Esophagus squamous epithelium (tissue), 5 donors: ENCODE measurements at regions not wholly inside any gene's neighbourhood (a gene's known extent, or its start where the extent isn't known, plus 50 kb on each side); places are given as distances from the start of the nearest gene placed in this dataset.

Experiments
- DNase-seq: peaks from one replicate; lab custom pipeline; 2025; lab: John Stamatoyannopoulos, UW
- H3K27ac ChIP-seq, 4 donors: fragments of 200-600 bp; sonication (generic); one replicate each; pipeline ENCODE4 v1.5.1; 2016 to 2019; ENCODE audit warnings: mild to moderate bottlenecking in 1 of 4
- H3K27me3 ChIP-seq, 4 donors: fragments of 200-600 bp; sonication (generic); 1 replicate in 3 of 4; 2 replicates in 1 of 4; pipeline versions ENCODE4 v1.5.1 to v1.6.0; 2017 to 2021; ENCODE audit warnings: antibody characterized with exemption in 1 of 4
- H3K36me3 ChIP-seq, 3 donors: fragments of 200-600 bp; sonication (generic); one replicate each; pipeline ENCODE4 v1.5.1; 2016 to 2019
- H3K4me1 ChIP-seq, 3 donors: fragments of 200-600 bp; sonication (generic); one replicate each; pipeline ENCODE4 v1.5.1; 2017 to 2019
- H3K4me3 ChIP-seq, 4 donors: fragments of 200-600 bp; sonication (generic); 1 replicate in 3 of 4; 2 replicates in 1 of 4; pipeline ENCODE4 v1.5.1; 2016 to 2019; ENCODE audit warnings: mild to moderate bottlenecking in 2 of 4, moderate library complexity in 1 of 4
- H3K9me3 ChIP-seq, 3 donors: fragments of 200-600 bp; sonication (generic); one replicate each; pipeline ENCODE4 v1.5.1; 2016 to 2019
- POLR2A ChIP-seq, 4 donors: fragments of 450-650 bp; IDR thresholded peaks; one replicate each; pipeline ENCODE4 v1.6.1; 2017; ENCODE audit warnings: antibody characterized with exemption in 4 of 4, mild to moderate bottlenecking in 4 of 4, moderate library complexity in 3 of 4
- WGBS, 2 donors: methylation state at CpG; one replicate each; pipeline ENCODE4 v1.1.5; 2018; 5-methylcytosine and 5-hydroxymethylcytosine counted together
- intact Hi-C: fragments of 100-400 bp; cut with DNase I; formaldehyde crosslinking; loops from one replicate; pipeline ENCODE4 v1.15.0; 2022
- TF ChIP-seq, protein P1 (sequence below), 6 experiments: fragments of 450-650 bp in 4 of 6; fragments of 200-600 bp in 2 of 6; sonication (generic) in 2 of 6; IDR thresholded peaks; one replicate each; pipeline ENCODE4 v1.5.1; 2016 to 2019; ENCODE audit warnings: antibody characterized with exemption in 6 of 6, mild to moderate bottlenecking in 4 of 6, moderate library complexity in 4 of 6
- donor health status: DM: yes; HTN: yes; CAD: no.

DNA sequence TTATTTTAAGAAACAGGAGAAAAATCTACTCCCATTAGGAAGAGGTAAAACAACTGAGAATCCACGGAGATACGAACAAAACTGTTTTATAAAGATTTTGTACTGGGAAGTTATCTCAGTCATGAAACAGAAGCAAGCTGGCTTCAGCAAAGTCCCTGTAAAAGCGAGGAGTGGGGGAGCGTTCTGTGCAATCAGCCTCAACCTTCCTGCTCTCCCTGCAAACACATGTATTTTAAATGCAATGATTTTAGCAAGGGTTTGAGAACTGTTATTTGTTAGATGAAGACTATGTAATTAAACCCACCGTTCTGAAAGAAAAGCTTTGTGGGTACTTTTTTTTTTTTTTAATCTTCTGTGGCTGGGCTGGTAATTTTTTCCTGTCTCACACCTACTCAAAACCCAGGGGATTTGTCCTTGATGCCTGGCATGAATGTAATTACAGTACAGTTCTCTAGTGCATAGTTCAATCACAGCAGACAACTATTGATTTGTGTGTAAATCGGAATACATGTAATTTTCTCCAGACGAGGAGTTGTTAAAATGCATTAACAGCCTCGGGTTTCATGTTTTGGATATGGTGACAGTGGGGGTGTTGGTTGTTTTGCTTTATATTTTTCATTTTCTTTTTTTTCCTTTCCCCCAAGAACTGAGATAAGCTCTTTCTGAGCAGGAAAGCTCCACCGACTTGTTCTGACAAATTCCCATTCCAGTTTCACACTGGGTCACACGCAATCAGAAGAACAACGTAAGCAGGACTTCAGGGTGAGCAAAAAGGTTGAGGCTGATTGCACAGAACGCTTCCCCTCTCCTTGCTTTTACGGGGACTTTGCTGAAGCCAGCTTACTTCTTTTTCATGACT is 153.6 kb downstream of the PHLDA1 start:
- H3K27ac ChIP-seq = peak overlapping the region in 3 of 4 donors; percentile 27 to 43 (median 34)
- TF ChIP-seq POLR2A (IDR thresholded peaks at IDR 0.05) = no peak
- TF ChIP-seq, protein P1, sequence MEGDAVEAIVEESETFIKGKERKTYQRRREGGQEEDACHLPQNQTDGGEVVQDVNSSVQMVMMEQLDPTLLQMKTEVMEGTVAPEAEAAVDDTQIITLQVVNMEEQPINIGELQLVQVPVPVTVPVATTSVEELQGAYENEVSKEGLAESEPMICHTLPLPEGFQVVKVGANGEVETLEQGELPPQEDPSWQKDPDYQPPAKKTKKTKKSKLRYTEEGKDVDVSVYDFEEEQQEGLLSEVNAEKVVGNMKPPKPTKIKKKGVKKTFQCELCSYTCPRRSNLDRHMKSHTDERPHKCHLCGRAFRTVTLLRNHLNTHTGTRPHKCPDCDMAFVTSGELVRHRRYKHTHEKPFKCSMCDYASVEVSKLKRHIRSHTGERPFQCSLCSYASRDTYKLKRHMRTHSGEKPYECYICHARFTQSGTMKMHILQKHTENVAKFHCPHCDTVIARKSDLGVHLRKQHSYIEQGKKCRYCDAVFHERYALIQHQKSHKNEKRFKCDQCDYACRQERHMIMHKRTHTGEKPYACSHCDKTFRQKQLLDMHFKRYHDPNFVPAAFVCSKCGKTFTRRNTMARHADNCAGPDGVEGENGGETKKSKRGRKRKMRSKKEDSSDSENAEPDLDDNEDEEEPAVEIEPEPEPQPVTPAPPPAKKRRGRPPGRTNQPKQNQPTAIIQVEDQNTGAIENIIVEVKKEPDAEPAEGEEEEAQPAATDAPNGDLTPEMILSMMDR (IDR thresholded peaks at IDR 0.05) = no peak
- no peaks in the 10 kb centered on the region for H3K27me3 ChIP-seq
- H3K36me3 ChIP-seq = no peaks in the 10 kb centered on the region
- intact Hi-C loops = no loop called here
- DNase-seq = no peak
- no peaks in the 10 kb centered on the region for H3K9me3 ChIP-seq
- peak overlapping the region in 1 of 4 donors; percentile 24 for H3K4me3 ChIP-seq
- 22 to 31% methylated on average over 13 of the region's 13 CpGs for WGBS, 2 donors
- peaks cover 0 to 24% (median 18%) of the 10 kb centered on the region in 3 donors for H3K4me1 ChIP-seq

DNA sequence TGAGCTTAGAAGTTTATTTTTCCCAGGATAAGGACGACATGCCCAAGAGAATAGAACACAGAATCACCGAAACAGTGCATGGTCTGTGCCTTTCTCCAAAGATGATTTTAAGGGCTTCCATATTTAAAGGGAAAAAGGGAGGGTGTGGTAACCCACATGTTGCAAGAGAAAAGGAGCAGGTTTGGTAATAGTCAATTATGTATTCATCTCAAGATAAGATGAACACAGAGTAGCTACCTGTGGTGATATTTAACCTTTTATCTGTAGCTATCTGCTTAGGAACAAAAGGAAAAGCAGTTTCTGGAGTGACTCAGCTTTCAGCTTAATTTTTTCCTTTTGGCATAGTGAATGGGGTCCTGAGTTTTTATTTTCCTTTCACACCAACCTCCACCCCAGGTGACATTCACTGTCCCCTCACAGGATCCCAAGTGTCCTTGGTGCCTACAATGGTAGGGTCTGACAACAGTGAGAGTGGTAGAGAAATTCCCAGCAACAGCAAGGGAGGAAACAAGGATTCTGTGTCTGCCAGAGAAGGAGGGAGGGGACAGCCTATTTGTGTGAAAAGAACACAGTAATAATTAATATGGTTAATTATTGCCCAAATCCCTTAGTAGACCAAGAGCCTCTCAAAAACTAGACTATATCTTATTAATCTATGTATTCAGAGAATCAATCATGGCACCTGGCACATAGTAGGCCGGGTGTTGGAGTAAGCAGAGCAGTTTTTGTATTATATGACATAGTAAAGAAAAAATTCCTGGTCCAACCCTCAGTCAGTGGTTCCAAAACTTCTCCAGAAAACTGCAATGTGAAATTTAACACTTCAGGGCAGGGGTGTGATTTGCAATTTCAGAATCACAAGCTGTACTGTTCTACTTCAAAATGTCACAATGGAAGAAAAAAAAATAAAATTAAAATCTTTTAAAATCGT is 154.5 kb downstream of the PHLDA1 start:
- H3K4me3 ChIP-seq = no peak overlapping the region
- H3K9me3 ChIP-seq = no peaks in the 10 kb centered on the region
- TF ChIP-seq POLR2A (IDR thresholded peaks at IDR 0.05) = no peak
- TF ChIP-seq, protein P1 (IDR thresholded peaks at IDR 0.05) = no peak
- peaks cover 0 to 24% (median 18%) of the 10 kb centered on the region in 3 donors for H3K4me1 ChIP-seq
- no peak for DNase-seq
- H3K27me3 ChIP-seq = no peaks in the 10 kb centered on the region
- intact Hi-C loops = no loop called here
- no peaks in the 10 kb centered on the region for H3K36me3 ChIP-seq
- H3K27ac ChIP-seq = peak overlapping the region in 3 of 4 donors; percentile 16 to 43 (median 23)
- 33 to 45% methylated on average over 4 of the region's 4 CpGs for WGBS, 2 donors

- no peak for DNase-seq
- H3K4me3 ChIP-seq = no peak overlapping the region
- no peaks in the 10 kb centered on the region for H3K27me3 ChIP-seq
- peaks cover 0 to 24% (median 18%) of the 10 kb centered on the region in 3 donors for H3K4me1 ChIP-seq
- intact Hi-C loops = no loop called here
- no peaks in the 10 kb centered on the region for H3K36me3 ChIP-seq
- H3K9me3 ChIP-seq = no peaks in the 10 kb centered on the region
- WGBS, 2 donors = 61 to 70% methylated on average over 2 of the region's 2 CpGs
- H3K27ac ChIP-seq = no peak overlapping the region
- TF ChIP-seq POLR2A (IDR thresholded peaks at IDR 0.05) = no peak
- TF ChIP-seq, protein P1 (IDR thresholded peaks at IDR 0.05) = no peak
Measured at GRCh38 chr12:75874441-75874840, 157.1 kb downstream of the PHLDA1 start.

DNA sequence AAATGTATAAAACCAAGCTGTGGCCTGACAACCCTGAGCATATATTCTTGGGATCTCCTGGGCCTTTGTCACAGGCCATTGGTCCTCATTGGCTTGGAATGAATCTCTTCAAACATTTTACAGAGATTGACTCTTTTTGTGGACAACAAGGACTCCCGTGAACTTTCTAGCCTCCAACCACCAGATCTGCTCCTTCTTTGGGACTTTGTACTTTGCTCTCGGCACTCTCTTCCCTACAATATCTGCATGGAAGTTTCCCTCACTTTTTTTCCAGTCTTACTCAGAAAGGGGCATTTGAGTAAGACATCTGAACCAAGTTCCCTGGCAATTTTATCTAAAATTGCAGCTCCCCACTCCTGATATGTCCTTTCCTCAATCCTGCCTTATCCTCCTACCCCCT is 158.8 kb downstream of the PHLDA1 start:
- intact Hi-C loops = no loop called here
- WGBS, 2 donors = 82 to 95% methylated on average over 2 of the region's 2 CpGs
- no peak for DNase-seq
- Histone ChIP-seq H3K4me3 (no peak overlapping the region), H3K36me3 (no peaks in the 10 kb centered on the region), H3K9me3 (no peaks in the 10 kb centered on the region), H3K4me1 (peaks cover 0 to 24% (median 9%) of the 10 kb centered on the region in 3 donors), H3K27me3 (no peaks in the 10 kb centered on the region), H3K27ac (no peak overlapping the region)
- no peak for TF ChIP-seq POLR2A (IDR thresholded peaks at IDR 0.05)

DNA sequence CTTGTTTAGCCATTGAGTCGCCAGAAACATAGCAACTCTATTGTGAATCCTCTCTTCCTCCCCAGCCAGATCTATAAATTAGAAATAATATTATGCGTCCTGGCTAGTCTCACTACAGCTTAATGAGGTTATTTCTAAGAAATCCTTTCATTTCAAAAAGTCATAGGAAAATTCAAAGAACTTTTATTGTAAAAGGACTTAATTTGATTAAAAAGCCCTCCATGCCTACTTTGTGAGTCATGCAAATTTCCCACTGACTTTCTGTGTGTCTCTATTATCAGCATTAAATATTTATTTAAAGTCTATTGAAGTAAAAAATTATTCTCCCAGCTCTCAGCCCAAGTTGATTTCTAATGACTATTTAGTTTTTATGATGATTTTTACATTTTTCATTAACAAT is 160.7 kb downstream of the PHLDA1 start:
- H3K36me3 ChIP-seq = no peaks in the 10 kb centered on the region
- no peak for DNase-seq

More for the DNA sequence above, 160.7 kb downstream of the PHLDA1 start:
- 41 to 58% methylated on average over 2 of the region's 2 CpGs for WGBS, 2 donors
- TF ChIP-seq, protein P1 (IDR thresholded peaks at IDR 0.05) = no peak
- TF ChIP-seq POLR2A (IDR thresholded peaks at IDR 0.05) = no peak
- Histone ChIP-seq H3K27ac (no peak overlapping the region), H3K4me3 (no peak overlapping the region), H3K4me1 (peaks cover 0 to 11% (median 0%) of the 10 kb centered on the region in 3 donors), H3K27me3 (no peaks in the 10 kb centered on the region), H3K9me3 (no peaks in the 10 kb centered on the region)
- intact Hi-C loops = no loop called here
